Middle frontal gyrus (tissue), 1 donor: ENCODE measurements at regions not wholly inside any gene's neighbourhood (a gene's known extent, or its start where the extent isn't known, plus 50 kb on each side); places are given as distances from the start of the nearest gene placed in this dataset.

ENCODE experiments used
- DNase-seq: peaks from one replicate; pipeline ENCODE4 v3.0.0-alpha.2; 2015; ENCODE audit warnings: low spot score; ENCODE audit errors: extremely low spot score

DNA sequence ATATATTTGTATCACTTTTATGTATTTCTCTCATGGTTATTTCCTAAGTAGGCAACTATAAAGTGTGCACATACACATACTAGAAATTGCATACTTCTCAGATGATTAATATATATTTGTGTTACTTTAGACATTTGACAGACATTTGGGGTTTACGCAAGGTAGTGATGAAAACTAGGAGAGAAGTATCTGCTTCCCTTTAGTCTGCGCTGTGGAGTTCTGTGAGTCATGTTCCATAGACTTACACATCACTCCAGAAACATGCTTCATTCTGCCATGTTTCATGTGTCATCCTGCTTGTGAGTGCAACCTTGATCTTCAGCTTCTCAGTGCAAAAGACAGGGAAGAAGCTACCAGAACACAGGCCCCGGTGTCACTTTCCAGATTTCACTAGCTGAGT, 200.7 kb upstream of the BMP2 start:
- no peak for DNase-seq

DNA sequence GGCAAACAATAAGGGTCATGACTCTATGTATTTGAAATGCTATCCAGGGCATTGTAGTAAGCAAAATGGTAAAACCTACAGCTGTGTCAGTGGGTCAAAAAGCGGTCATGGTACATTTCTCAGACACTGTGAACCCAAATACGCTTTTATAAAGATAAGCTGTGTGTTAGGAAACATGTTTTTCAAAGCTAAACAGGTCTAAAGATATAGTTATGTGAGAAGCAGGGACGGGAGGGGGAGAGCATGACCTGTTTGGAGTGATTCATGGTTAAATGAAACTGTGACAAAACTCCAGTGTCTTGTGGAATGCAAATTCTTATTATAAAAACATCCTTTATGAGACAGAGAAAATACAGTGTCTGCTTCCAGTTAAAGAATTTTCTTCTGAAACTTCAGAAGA, 205.4 kb upstream of the BMP2 start:
- no peak for DNase-seq

DNA sequence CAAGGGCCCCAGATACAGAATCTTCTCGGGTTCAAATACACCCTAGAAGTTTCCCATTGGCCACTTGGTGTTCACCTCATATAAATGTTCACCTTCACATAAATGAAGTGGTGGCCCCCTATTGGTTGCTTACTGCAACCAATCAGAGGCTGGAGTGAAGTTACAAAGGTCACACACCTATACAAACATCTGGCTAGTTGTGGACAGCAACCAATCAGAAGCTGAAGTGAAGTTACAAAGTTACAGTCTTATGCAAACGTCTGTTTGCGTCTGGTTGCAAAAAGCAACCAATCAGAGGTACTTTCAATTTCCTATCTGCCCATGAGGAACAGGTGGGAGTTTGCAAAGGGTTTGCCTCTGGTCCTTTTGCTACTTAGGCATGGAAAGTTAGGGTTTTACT, 206.5 kb upstream of the BMP2 start:
- no peak for DNase-seq

DNA sequence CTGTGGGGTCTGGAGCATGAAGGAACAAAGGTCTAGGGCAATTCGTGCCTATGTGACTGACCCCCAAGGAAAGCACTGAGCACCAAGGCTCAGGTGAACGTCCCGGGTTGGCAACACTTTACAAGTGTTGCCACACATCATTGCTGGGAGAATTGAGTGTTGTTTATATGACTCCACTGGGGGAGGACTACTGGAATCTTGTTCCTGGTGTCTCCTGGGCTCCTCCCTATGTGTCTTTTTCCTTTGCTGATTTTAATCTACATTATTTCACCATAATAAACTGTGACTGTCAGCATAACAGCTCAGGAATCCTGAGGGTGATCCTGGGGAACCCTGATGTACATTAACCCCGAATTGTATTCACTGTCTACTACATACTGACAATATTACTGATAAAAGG, 207.7 kb upstream of the BMP2 start:
- DNase-seq = no peak

DNA sequence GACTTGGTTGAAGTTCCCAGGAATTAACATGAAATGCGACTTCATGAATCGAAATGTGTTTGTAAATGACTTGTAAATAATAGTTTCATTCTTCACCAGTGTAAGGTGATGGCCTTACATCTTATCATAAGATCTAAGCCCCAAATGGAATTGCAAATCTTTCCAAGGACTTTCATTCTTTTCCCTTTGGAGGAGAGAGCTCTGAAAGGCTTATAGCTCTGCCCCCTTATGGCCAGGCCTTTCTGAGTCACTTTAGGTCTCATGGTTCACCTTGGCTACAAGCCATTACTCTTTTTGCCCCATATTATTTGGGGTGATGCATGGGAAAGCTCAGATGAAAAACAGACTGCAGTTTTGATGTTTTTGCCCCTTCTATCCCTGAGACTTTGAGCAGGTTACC, 209.1 kb upstream of the BMP2 start:
- no peak for DNase-seq

DNA sequence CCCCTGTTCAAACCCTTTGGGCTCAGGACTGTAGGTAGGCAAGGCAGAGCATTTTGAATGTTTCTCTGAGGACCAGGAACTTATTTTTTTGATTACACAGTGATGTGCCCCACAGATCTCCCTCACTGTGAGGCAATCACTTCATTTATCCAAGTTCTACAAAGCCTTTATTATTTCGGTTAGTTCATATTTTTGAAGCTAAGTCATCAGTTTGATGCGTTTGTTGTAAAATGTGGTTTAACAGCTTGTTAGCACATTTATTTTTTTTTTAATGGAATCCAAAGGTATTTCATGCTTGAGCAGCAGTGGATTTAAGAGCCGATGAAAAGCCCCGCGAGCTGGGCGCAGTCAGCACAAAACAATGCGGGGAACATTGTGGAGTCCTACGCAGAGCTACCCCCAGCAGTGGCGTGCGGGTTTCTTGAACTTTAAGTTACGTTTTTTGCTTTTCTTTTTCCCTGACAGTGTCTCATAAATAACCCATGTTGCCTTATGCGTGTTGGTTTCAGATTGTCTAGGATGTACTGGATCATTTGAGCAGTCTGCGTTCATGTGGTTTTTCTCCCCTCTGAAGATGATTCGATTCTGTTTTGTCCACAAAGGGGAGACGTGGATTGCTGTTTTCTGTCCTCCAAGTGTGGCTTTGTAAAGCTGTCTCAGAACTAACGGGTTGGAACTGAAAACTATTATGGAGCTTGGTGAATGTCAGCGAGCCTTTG, 233.6 kb upstream of the BMP2 start:
- no peak for DNase-seq

DNA sequence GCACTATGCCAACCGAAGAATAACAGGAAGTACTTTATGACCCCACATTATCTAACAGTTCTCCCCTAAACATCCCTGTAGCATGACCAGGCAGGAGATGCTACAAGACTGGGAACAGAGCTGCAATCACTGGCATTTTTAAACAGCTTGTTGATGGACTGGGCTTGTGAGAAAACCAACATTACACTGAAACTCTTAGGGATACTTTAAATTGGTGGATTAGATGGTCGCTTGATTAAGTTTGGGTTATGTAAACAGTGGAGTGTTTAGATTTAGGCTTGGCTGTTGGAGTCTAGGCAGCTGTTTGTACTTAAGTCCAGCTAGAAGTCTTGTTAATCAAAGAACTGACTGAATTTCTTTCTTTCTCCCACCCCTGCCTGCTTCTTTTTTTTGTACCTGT, 234.1 kb upstream of the BMP2 start:
- no peak for DNase-seq

DNA sequence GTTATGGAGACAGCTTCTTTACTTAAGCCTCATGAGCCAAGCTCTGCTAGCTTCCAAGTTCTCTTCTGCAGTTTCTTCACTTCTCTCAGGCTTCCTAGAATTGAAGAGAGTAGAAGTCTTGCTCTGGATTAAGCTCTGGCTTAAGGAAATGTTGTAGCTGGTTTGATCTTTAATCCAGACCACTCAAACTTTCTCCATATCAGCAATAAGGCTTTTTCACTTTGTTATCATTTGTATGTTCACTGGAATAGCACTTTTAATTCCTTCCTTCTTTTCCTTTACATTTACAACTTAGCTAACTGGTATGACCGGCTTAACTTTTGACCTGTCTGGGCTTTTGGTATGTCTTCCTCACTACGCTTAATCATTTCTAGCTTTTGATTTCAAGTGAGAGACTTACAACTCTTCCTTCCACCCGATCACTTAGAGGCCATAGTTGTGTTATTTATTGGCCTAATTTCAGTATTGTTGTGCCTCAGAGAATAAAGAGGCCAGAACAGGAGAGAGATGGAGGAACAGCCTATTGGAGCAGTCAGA, 236.6 kb upstream of the BMP2 start:
- DNase-seq = no peak

DNA sequence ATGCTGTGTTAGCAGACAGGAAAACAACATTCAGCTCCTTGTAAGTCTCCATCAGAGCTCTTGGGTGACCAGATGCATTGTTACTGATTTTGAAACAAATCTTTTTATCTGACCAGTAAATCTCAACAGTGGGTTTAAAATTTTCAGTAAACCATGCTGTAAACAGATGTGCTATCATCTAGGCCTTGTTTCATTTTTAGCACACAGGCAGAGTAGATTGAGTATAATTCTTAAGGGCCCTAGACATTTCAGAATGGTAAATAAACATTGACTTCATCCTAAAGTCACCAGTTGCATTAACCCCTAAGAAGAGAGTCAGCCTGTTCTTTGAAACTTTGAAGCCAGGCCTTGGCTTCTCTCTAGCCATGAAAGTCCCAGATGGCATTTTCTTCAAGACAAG, 237.2 kb upstream of the BMP2 start:
- DNase-seq = no peak

DNA sequence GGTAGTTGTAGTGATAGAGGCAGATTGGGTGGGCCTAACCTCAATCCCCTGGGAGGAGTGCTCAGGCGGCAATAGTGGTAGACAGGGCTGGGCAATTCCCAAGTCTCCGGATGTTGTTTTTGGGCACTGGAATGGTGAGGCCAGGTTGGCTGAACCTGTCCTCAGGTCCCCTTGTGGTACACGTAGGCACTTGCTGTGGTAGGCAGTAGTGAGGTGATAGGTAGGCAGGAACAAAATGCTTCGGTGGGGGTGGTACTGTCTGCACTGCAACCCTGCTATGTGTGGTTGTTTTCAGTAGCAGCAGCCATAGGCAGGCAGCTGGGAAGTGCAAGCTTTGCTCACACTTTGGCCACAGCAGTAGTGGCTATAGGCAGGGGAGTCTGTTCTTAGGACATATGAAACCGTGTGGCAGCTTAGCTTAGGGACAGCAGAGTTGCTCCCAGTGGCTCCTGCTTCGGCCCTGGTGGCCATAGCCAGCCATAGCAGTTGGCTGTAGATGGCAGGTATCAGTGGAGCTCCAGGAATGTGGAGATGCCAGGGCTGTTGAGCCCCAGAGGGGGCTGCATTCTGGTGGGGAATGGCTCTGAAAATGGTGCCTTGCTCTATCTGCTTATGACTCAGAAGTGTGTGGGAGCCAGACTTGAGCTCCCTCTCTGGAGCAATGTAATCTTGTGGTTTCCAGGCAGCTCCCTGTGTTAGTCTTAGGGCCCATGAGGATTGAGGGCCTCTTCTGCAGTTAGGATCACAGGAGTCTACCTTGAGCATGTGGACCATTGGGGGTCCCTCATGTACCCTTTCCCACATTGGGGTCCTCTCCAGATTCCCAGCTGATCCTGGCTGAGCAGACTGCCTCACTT, 241.8 kb upstream of the BMP2 start:
- DNase-seq = no peak

DNA sequence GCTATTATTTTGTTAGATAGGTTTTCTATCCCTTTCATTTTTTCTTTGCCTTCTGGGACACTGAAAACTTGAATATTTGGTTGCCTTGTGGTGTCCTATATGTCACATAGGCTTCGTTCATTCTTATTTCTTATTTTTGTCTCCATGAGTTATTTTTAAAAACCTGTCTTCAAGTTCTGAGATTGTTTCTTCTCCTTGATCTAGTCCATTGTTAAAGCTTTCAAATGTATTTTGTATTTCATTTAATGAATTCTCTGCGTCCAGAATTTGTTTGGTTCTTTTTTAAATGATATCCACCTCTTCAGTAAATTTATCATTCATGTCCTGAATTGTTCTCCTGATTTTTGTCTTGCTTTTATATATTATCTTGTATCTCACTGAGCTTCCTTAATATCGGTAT, 243.2 kb upstream of the BMP2 start:
- DNase-seq = no peak

DNA sequence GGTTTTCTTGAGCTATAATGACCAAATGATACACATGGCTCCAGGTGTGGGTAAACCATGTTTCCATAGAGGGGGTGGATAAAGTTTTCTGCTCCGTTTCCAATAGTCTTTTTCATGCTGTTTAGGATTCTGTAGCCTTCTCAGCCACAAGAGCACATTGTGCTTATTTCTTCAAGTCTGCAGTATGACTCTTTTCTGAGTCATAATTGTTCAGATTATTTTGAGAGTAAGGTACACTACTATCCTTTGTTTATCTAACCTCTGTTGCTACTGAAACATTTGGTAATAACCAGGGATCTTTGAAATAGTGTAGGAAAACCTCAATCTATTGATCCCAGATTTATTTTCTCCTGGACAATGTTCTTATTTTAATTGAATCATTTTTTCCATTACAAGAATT, 247.9 kb upstream of the BMP2 start:
- no peak for DNase-seq

DNA sequence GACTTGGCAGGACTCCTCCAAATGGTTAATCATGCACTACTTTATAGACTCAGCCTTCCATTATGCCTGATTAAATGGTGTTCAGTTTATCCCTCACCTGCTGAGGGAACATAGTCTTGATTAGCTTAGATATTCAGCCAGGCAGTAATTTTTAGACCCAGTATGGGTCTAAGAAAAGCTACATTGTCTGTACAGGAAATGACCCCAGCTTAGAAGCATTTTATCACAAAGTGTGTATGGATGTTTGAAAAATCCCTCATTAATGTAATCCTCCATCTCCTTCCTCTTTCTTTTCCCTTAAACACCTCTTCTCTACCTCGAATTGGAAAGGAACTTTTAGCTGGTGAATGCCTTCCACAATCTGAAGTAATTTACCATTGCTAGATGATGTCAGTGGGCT, 252.2 kb upstream of the BMP2 start:
- DNase-seq = no peak

DNA sequence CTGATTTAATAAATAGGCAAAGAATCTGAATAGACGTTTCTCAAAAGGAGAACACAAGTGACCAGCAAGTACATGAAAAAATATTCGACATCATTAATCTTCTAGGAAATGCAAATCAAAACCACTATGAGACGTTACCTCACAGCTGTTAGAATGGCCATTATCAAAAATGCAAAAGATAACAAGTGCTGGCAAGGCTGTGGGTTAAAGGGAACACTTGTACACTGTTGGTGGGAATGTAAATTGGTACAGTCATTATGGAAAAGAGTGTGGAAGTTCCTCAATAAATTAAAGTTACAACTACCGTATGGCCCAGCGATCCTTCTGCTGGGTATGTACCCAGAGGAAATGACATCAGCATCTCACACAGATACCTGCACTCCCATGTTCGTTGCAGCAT, 253.9 kb upstream of the BMP2 start:
- DNase-seq = no peak

DNA sequence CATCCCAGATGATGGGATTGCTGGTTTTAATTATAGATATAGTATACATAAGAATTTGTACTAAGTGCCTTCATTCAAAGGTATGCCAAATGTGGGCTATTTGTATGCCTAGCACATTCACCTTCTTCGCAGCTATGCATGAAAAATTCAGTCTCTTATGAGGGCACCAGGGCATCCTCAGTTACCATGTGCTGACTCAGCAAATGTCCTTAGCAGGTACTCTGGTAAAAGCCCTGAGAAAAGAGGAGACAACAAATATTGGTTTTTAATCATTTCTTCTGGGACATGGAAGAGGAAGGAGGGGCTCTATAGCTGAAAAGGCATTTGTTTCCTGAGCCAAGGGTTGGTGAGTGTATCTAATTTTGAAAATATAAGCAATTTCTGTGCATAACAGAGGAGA, 258.1 kb upstream of the BMP2 start:
- DNase-seq = no peak

DNA sequence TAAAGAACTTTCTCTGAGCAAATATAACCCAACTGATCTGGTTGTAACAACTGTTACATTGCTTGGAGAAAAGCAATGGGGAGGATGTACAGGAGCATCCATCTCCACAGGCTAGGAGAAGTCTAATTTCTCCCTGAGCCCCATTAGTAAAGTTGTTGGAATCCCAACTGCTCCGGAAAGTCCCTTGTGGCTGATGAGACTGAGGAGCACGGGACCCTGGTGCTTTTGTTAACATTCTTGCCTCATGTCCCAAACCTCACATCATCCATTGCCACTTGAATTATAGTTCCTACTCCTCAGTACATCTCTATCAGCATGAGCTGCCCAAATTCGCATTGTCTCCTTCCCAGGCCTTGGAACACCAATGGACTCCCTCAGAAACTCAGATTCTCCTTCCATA, 260.6 kb upstream of the BMP2 start:
- DNase-seq = no peak

DNA sequence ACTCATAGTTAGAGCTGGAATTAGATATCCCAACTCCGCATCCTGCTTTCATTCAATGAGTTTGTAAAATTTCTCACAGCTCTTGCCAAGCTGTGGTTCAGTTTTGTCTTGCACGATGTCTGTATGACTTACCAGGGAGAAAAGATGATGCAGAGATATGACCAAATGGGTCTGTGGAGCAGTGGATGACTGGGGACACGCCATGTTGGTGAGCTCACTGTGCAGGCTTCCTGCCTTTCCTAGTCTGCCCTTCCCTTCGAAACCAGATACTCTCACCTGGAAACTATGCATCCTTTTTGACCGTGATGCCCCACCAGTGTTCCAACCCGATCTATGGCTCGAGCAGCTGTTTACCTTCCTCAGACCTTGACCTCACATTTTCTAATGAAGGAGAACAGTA, 262.7 kb upstream of the BMP2 start:
- no peak for DNase-seq

DNA sequence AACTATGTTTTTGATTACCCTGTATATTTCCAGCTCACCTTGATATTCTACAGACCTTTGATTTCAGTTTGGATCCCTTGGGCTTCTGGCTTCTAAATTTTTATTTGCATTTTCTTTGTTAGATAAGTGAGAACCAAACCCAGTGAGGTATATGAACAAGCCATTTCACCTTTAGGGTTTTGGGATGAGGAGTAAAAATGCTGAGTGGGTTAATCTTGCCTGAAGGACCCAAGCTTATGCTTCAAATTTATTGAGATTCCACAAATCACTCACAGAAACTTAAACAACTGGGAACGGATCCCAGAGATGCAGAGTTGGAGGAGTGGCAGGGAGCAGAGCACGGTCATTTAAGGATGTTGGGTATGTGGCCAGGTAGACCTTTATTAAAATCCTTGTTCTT, 263.3 kb upstream of the BMP2 start:
- DNase-seq = no peak

DNA sequence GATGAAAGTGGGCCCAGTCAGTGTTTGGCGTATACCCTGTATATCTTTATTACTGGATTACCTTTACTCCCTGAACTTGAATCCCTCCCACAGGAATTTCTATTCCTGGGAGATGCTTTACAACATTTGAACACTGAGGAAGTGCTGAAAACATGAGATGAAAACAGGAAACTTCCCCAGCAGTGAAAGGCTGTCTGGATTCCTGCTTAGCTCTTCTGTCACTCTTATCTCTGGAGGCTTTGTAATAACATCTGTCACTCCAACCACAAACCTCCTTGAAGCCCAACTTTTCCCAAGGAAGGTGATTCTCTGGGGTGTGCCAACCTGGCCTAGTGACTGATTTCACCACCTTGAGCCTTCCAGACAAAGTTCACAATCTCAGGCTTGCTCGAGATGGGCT, 264.5 kb upstream of the BMP2 start:
- no peak for DNase-seq

DNA sequence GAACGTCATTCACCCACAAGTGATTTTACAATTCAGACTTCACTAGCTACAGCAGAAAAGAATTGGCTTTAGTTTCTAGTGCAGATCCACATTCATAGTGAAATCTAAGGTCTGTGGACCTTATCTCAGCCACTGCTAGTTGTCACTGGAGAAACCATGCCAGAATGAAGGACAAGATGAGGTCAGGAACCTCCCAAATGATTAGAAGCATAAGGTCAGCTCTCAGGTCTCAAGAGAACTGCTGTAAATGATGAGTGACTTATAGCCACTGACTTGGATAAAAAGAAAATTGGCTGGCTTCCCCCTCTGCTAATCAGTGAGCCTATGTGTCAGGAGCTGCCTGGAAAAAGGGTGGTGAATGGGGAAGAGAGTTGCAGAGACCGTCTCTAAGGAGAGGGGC, 265.3 kb upstream of the BMP2 start:
- no peak for DNase-seq

DNA sequence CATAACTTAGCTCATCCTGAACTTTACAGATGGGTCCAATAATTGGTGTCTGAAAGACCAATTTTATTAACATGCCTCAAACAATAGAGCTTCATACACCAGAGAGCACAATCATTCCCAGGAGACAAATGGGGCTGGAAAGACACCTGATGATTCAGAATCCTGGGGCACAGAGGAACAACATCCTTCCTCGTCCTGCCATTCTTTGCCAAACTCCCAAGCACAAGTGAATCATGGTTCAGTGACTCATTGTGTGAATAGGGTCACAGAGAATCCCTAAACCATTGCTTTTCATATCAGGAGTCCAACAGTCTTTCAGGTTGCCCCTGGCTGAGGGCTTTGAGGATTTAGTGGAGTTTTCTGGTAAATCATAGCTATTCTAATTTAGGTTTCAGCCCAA, 266.4 kb upstream of the BMP2 start:
- DNase-seq = no peak

DNA sequence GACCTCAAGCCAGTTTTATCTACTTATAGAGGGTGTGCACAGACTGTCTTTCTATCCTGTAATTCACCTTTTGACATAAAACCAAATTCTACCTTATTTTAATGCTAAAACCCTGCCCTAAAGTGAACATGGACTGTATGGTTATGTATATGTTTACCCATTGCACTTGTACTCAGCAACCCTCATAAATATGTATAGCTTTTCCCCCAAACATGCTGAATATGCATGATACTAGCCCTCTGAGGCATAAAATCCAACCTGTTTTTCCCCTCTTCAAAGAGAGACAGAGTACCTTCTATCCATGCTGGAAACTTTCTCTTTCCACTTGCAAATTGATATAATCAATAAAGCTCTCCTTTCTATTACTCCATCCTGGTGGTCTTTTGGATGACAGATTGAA, 267.9 kb upstream of the BMP2 start:
- DNase-seq = no peak

DNA sequence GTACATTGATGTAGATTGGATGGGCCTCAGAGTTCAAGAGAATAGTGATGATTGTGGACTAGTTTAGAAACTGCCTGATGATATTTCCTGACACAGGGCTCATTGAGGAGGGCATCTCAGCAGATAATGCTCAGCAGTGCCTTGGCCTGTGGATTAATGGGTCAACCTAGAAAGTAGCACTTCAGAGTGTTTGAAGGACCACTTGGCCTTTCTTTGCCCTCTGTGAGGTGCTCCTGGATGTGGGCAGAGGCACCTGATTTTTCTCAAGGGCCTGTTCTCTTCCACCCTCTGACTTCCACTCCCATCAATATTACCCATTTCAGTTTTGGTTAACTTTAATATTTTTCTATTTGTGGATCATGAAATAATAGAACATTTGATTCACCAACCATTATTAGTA, 270.6 kb upstream of the BMP2 start:
- DNase-seq = no peak
